T-cell (primary cell): ENCODE measurements at regions not wholly inside any gene's neighbourhood (a gene's known extent, or its start where the extent isn't known, plus 50 kb on each side); places are given as distances from the start of the nearest gene placed in this dataset.

Experiments
- ATAC-seq, 4 experiments: fragments of 200-7000 bp in 3 of 4; fragments of 150-1000 bp in 1 of 4; cut with Tn5 transposase; replicated peaks in 1 of 4; 1 replicate in 3 of 4; 2 replicates in 1 of 4; pipeline ENCODE4 v1.10.0; 2021; ENCODE audit warnings: moderate library complexity in 3 of 4, mild to moderate bottlenecking in 2 of 4, moderate number of reproducible peaks in 1 of 4
- CTCF ChIA-PET, 2 donors: fragments of 300-600 bp; sonication (Branson Sonifier 250); formaldehyde crosslinking; loops; one replicate each; lab custom pipeline; 2022; ENCODE audit warnings: antibody characterized with exemption in 2 of 2; lab: Charles Lee
- POLR2A ChIA-PET, 2 donors: fragments of 300-600 bp; sonication (Branson Sonifier 250); formaldehyde crosslinking; loops; one replicate each; lab custom pipeline; 2022; ENCODE audit warnings: antibody characterized with exemption in 2 of 2; lab: Charles Lee
- DNase-seq, 35 experiments: peaks; one replicate each; pipeline versions ENCODE4 v3.0.0 to v3.0.0-alpha.2; 2013 to 2023
- H3K27ac ChIP-seq: one replicate; pipeline ENCODE4 v1.5.1; 2013; ENCODE audit warnings: low read length
- H3K27me3 ChIP-seq, 2 experiments: replicated peaks in 1 of 2; 1 replicate in 1 of 2; 2 replicates in 1 of 2; pipeline versions ENCODE4 v1.6.1 to v1.7.0; 2013; ENCODE audit warnings: low read length in 1 of 2, mixed read lengths in 1 of 2; ENCODE audit not compliant: control insufficient read depth in 2 of 2, insufficient read depth in 2 of 2; ENCODE audit errors: extremely low read depth in 1 of 2
- H3K36me3 ChIP-seq, 2 donors: 1 replicate in 1 of 2; 2 replicates in 1 of 2; pipeline versions ENCODE4 v1.6.1 to v1.7.0; 2013; ENCODE audit warnings: low read length in 1 of 2; ENCODE audit not compliant: control insufficient read depth in 2 of 2, insufficient read depth in 1 of 2; ENCODE audit errors: extremely low read depth in 1 of 2
- H3K4me1 ChIP-seq, 2 experiments: 1 replicate in 1 of 2; 2 replicates in 1 of 2; pipeline versions ENCODE4 v1.6.1 to v1.7.0; 2013; ENCODE audit warnings: low read length in 2 of 2, mixed read lengths in 1 of 2; ENCODE audit not compliant: insufficient read depth in 2 of 2, control insufficient read depth in 1 of 2; ENCODE audit errors: extremely low read depth in 1 of 2
- H3K4me3 ChIP-seq, 2 donors: 1 replicate in 1 of 2; 2 replicates in 1 of 2; pipeline versions ENCODE4 v1.5.1 to v1.7.0; 2013; ENCODE audit warnings: mild to moderate bottlenecking in 2 of 2, low read length in 1 of 2, moderate library complexity in 1 of 2; ENCODE audit not compliant: control insufficient read depth in 1 of 2; ENCODE audit errors: extremely low read depth in 1 of 2
- H3K9me3 ChIP-seq: 2 replicates; pipeline ENCODE4 v1.7.0; 2013
- H3K27ac Mint-ChIP-seq, 2 donors: one replicate each; pipeline ENCODE4 v1.8.0; 2020 to 2021; ENCODE audit warnings: mild to moderate bottlenecking in 2 of 2, mixed read lengths in 2 of 2
- H3K27me3 Mint-ChIP-seq, 2 donors: one replicate each; pipeline ENCODE4 v1.8.0; 2021 to 2022; ENCODE audit warnings: mixed read lengths in 2 of 2
- H3K36me3 Mint-ChIP-seq: one replicate; pipeline ENCODE4 v1.8.0; 2021; ENCODE audit warnings: mixed read lengths
- H3K4me1 Mint-ChIP-seq, 3 donors: one replicate each; pipeline ENCODE4 v1.8.0; 2020 to 2022; ENCODE audit warnings: mixed read lengths in 3 of 3, mild to moderate bottlenecking in 1 of 3
- H3K4me3 Mint-ChIP-seq, 3 donors: one replicate each; pipeline ENCODE4 v1.8.0; 2020 to 2022; ENCODE audit warnings: mild to moderate bottlenecking in 3 of 3, mixed read lengths in 3 of 3, moderate library complexity in 3 of 3
- H3K9me3 Mint-ChIP-seq, 3 donors: one replicate each; pipeline ENCODE4 v1.8.0; 2020 to 2022; ENCODE audit warnings: mixed read lengths in 3 of 3
- WGBS: methylation state at CpG from one replicate; pipeline ENCODE4 v1.1.5; 2013; ENCODE audit warnings: missing lambda C conversion rate; ENCODE audit not compliant: insufficient coverage; 5-methylcytosine and 5-hydroxymethylcytosine counted together

DNA sequence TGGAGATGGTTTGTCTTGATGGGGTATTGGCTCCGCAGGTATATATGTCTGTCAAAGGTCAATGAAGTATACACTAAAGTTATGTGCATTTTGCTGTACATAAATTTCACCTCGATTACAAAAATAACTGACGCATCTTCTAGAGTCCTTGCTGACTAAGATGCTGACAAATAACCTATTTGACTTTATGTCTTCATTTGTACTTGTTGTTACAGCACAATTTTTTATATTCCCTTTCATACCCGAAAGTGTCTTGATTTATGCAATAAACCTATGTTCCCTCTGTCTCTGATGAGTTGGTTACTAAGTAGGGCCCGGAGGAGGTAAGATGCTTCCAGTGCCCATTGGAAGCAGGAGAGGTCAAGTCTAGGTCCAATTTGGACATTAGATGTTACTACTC, 93.5 kb downstream of the COPS8 start:
- H3K9me3 Mint-ChIP-seq: no peaks in the 10 kb centered on the region
- DNase-seq: no peak
- peaks cover 2% of the 10 kb centered on the region for H3K9me3 ChIP-seq
- H3K27ac Mint-ChIP-seq: no peak overlapping the region
- no peaks in the 10 kb centered on the region for H3K4me1 Mint-ChIP-seq
- H3K4me3 ChIP-seq: no peak overlapping the region
- no peak overlapping the region for H3K27ac ChIP-seq
- H3K36me3 ChIP-seq: no peaks in the 10 kb centered on the region
- no peaks in the 10 kb centered on the region for H3K36me3 Mint-ChIP-seq
- no peak for ATAC-seq
- POLR2A ChIA-PET: no interaction called here
- no peak overlapping the region for H3K4me3 Mint-ChIP-seq
- CTCF ChIA-PET: no interaction called here
- H3K27me3 Mint-ChIP-seq: peaks cover 30 to 32% of the 10 kb centered on the region in 2 donors
- 100% methylated on average over 2 of the region's 5 CpGs for WGBS
- H3K4me1 ChIP-seq: no peaks in the 10 kb centered on the region
- H3K27me3 ChIP-seq: peaks cover 0 to 17% of the 10 kb centered on the region in 2 experiments

DNA sequence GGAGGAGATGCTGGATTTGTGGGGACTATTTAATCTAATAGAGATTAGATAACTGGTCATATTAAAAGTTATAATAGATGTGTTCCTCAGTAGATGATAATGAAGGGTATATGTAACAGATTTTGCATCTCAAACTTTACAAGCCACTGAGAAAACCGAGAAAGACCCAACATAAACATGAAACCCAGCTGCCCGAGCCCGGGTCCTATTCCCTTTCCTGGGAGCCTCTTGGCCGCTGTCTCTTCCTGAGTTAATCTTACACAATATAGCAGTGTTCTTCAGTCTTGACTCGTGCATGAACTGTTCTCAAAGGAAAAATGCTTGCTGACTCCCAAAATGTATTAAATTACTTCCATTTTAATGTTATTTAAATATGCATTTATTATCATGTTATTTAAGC, 94.5 kb downstream of the COPS8 start:
- Histone ChIP-seq H3K27ac (no peak overlapping the region), H3K4me1 (no peaks in the 10 kb centered on the region), H3K36me3 (no peaks in the 10 kb centered on the region), H3K9me3 (no peaks in the 10 kb centered on the region), H3K27me3 (peaks cover 0 to 17% of the 10 kb centered on the region in 2 experiments), H3K4me3 (no peak overlapping the region)
- no peaks in the 10 kb centered on the region for H3K36me3 Mint-ChIP-seq
- 80% methylated on average over 1 of the region's 5 CpGs for WGBS
- no peaks in the 10 kb centered on the region for H3K9me3 Mint-ChIP-seq
- POLR2A ChIA-PET: no interaction called here
- ATAC-seq (no peak), DNase-seq (no peak)
- CTCF ChIA-PET: no interaction called here
- H3K4me1 Mint-ChIP-seq: no peaks in the 10 kb centered on the region
- H3K27ac Mint-ChIP-seq: no peak overlapping the region
- H3K4me3 Mint-ChIP-seq: no peak overlapping the region
- H3K27me3 Mint-ChIP-seq: peaks cover 33 to 36% of the 10 kb centered on the region in 2 donors

DNA sequence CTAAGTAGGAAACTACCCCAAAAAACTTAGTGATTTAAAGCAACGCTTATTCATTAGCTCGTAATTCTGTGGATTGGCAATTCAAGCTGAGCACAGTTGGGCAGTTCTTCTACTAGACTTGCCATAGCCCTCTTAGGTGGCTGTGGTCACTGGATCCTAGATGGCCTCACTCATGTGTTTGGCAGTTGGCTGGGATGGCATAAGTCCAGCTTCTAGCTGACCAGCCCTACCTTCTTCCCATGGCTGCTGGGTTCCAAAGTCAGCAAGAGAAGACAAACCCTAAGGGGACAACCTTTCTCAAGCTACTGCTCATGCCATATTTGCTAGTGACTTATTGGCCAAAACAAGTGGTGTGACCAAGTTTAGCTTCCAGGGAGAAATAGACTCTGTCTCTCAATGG, 95.3 kb downstream of the COPS8 start:
- no peaks in the 10 kb centered on the region for H3K36me3 Mint-ChIP-seq
- H3K27me3 ChIP-seq: peaks cover 0 to 17% of the 10 kb centered on the region in 2 experiments
- H3K27ac Mint-ChIP-seq: no peak overlapping the region
- no peaks in the 10 kb centered on the region for H3K36me3 ChIP-seq
- no peaks in the 10 kb centered on the region for H3K4me1 ChIP-seq
- ChIA-PET CTCF (no interaction called here), POLR2A (no interaction called here)
- H3K4me1 Mint-ChIP-seq: no peaks in the 10 kb centered on the region
- H3K27ac ChIP-seq: no peak overlapping the region
- ATAC-seq (no peak), DNase-seq (no peak)
- no peaks in the 10 kb centered on the region for H3K9me3 ChIP-seq
- no peak overlapping the region for H3K4me3 Mint-ChIP-seq
- no CpG with 5 or more reads among the region's 2 CpGs for WGBS
- no peak overlapping the region for H3K4me3 ChIP-seq
- H3K9me3 Mint-ChIP-seq: no peaks in the 10 kb centered on the region
- peaks cover 29 to 31% of the 10 kb centered on the region in 2 donors for H3K27me3 Mint-ChIP-seq

DNA sequence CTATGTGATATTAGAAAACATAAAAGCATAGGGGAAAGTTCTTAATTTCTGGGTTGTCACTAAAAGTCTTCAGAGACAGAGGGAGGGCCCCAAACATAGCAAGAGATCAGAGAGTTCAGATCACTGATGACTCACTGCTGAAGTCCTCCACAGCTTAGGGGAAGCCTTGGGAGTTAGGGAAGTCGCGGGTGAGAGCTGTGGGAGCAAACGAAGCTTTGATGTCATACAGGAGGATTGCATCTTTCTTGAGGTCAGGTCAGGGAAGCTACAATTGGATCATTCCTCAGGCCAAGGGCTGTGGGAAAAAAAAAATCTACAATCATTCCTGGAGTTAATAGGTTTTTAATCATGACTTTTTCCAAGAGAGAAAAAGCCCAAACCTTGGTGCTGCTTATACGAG, 96.2 kb downstream of the COPS8 start:
- ATAC-seq (no peak), DNase-seq (no peak)
- H3K27me3 Mint-ChIP-seq: peaks cover 26 to 31% of the 10 kb centered on the region in 2 donors
- Histone ChIP-seq H3K36me3 (no peaks in the 10 kb centered on the region), H3K9me3 (no peaks in the 10 kb centered on the region), H3K4me1 (no peaks in the 10 kb centered on the region), H3K4me3 (no peak overlapping the region), H3K27ac (no peak overlapping the region), H3K27me3 (peaks cover 3 to 17% of the 10 kb centered on the region in 2 experiments)
- H3K4me1 Mint-ChIP-seq: no peaks in the 10 kb centered on the region
- H3K4me3 Mint-ChIP-seq: no peak overlapping the region
- no peaks in the 10 kb centered on the region for H3K9me3 Mint-ChIP-seq
- no peaks in the 10 kb centered on the region for H3K36me3 Mint-ChIP-seq
- WGBS: 46% methylated on average over 3 of the region's 4 CpGs
- no peak overlapping the region for H3K27ac Mint-ChIP-seq
- CTCF ChIA-PET: interaction anchor here in 1 of 2 donors (0.6 kb wide), 1 partner anchor 406 kb away, joined by 4 read pairs; no protein-coding TSS in a partner anchor
- POLR2A ChIA-PET: no interaction called here

DNA sequence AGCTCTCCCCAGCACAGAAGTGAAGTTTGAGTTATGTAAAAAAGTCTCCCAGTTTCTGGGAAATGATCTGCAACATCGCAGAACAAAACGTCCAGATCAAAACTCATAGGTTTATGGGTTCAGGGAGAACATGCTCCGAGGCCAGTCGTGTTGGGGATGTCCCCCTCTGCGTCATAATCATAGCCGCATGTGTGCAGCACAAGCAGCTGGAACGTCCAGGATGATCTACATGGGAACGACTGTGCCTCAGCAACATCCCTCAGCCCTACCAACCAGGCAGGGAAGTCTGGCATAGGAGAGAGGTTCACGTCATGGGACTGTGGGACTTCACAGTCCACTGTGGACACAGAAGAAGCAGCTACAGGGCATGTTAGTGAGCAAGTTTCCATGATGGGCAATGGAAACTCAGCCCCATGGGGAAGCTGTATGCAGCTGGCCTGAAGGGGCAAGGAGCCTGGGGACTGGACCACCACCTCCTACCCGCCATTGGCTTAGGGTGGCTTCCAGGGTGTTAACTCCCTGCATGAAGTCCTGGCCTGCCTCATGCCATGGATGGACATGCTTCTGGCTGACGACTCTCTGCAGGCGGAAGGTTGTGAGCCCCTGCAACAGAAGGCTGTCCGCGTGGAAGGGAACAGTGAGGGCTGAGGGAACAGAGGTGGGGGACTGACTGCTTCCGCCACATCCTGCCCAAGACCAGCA, 96.9 kb downstream of the COPS8 start:
- no peak overlapping the region for H3K27ac Mint-ChIP-seq
- POLR2A ChIA-PET: no interaction called here
- WGBS: 91% methylated on average over 11 of the region's 15 CpGs

DNA sequence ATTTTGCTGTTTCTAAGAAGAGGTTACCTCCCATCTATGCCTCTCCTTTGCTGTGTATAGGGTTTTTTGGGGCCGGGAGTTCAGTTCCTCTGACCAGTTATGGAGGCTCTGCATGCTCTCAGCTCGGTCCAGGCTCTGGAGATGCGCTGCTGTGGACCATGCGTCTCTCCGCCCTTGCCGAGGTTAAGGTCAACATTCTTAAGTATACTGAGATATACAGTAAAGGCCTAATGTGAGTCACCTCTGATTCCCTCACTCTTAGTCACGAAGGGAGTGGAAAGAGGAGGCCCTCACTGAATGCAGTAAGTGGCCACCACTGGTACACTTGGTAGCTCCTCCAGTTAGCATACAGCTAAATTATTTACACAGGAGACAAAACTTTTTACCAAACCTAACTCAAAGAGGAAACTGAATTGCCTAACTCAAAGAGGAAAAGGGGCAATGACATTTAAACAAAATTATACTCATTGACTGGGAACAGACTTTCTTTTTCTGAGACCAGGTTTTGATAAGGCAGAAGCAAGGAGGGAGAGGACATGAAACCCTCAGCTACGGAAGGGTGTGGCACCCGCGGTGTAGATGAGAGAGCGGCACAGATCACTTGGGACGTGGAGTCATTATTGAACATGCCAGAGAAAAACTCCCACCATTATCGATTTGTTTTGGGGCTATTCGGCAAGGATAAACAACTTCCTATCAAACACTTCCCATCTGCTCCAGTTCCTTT, 98.7 kb downstream of the COPS8 start:
- Mint-ChIP-seq H3K9me3 (peaks cover 0 to 2% (median 0%) of the 10 kb centered on the region in 3 donors), H3K4me1 (no peaks in the 10 kb centered on the region), H3K27me3 (peaks cover 20 to 28% of the 10 kb centered on the region in 2 donors), H3K4me3 (no peak overlapping the region), H3K36me3 (no peaks in the 10 kb centered on the region), H3K27ac (no peak overlapping the region)
- H3K9me3 ChIP-seq: no peaks in the 10 kb centered on the region
- DNase-seq (no peak), ATAC-seq (no peak)
- ChIA-PET POLR2A (no interaction called here), CTCF (interaction anchor here in 1 of 2 donors (0.7 kb wide), 1 partner anchor 9 kb away, joined by 3 read pairs; no protein-coding TSS in a partner anchor)
- peaks cover 3 to 12% of the 10 kb centered on the region in 2 experiments for H3K27me3 ChIP-seq
- no peaks in the 10 kb centered on the region for H3K36me3 ChIP-seq
- 80% methylated on average over 1 of the region's 14 CpGs for WGBS
- no peak overlapping the region for H3K4me3 ChIP-seq
- H3K4me1 ChIP-seq: no peaks in the 10 kb centered on the region
- H3K27ac ChIP-seq: no peak overlapping the region

More for the DNA sequence above, 96.9 kb downstream of the COPS8 start:
- H3K4me1 ChIP-seq: no peaks in the 10 kb centered on the region
- no peaks in the 10 kb centered on the region for H3K36me3 Mint-ChIP-seq
- H3K9me3 Mint-ChIP-seq: no peaks in the 10 kb centered on the region
- H3K9me3 ChIP-seq: no peaks in the 10 kb centered on the region
- H3K36me3 ChIP-seq: no peaks in the 10 kb centered on the region
- no peak overlapping the region for H3K4me3 ChIP-seq
- DNase-seq (no peak), ATAC-seq (no peak)
- peaks cover 20 to 31% of the 10 kb centered on the region in 2 donors for H3K27me3 Mint-ChIP-seq
- no peak overlapping the region for H3K27ac ChIP-seq
- peaks cover 3 to 17% of the 10 kb centered on the region in 2 experiments for H3K27me3 ChIP-seq
- CTCF ChIA-PET: no interaction called here
- no peak overlapping the region for H3K4me3 Mint-ChIP-seq
- H3K4me1 Mint-ChIP-seq: no peaks in the 10 kb centered on the region
